Keratinocyte (primary cell): ENCODE measurements at regions not wholly inside any gene's neighbourhood (a gene's known extent, or its start where the extent isn't known, plus 50 kb on each side); places are given as distances from the start of the nearest gene placed in this dataset.

Source experiments
- CTCF ChIP-seq, 3 experiments: IDR thresholded peaks in 1 of 3; conservative IDR thresholded peaks in 1 of 3; optimal IDR thresholded peaks in 1 of 3; 2 replicates in 2 of 3; 3 replicates in 1 of 3; pipeline versions ENCODE3 to v1.5.1; 2011; ENCODE audit warnings: low read length in 3 of 3, mild to moderate bottlenecking in 3 of 3, moderate library complexity in 2 of 3, control low read depth in 1 of 3, inconsistent platforms in 1 of 3; ENCODE audit not compliant: insufficient read depth in 2 of 3; ENCODE audit errors: extremely low read depth in 1 of 3
- EZH2 ChIP-seq: IDR thresholded peaks from one replicate; pipeline ENCODE4 v1.6.1; 2012; ENCODE audit warnings: inconsistent platforms, mild to moderate bottlenecking, low read length, moderate library complexity

- TF ChIP-seq CTCF (optimal IDR thresholded peaks at IDR 0.05 in 1 of 3, IDR thresholded peaks at IDR 0.05 in 1 of 3, conservative IDR thresholded peaks at IDR 0.05 in 1 of 3; ENCODE audit: extremely low read depth in 1 of 3, insufficient read depth in 2 of 3, low read length in 3 of 3) (no peak), EZH2 (no peak)
Observed at GRCh38 chr1:218494449-218494852, 149.3 kb downstream of the TGFB2 start.
